CD4-positive, alpha-beta T cell treated with Interleukin-15 for 1 hour (primary cell): ENCODE measurements at regions not wholly inside any gene's neighbourhood (a gene's known extent, or its start where the extent isn't known, plus 50 kb on each side); places are given as distances from the start of the nearest gene placed in this dataset.

ENCODE experiments used
- DNase-seq: peaks from one replicate; pipeline ENCODE4 v3.0.0-alpha.2; 2020

GRCh38 chr12:98408681-98409080 is 106.7 kb upstream of the TMPO start:
- no peak for DNase-seq

- no peak for DNase-seq
Measured at GRCh38 chr12:98409548-98409947, 105.8 kb upstream of the TMPO start.

GRCh38 chr12:98410356-98410755 is 105.0 kb upstream of the TMPO start:
- no peak for DNase-seq

GRCh38 chr12:98416845-98417244 is 98.5 kb upstream of the TMPO start:
- no peak for DNase-seq

- DNase-seq, result no peak
Measured at GRCh38 chr12:98417266-98417665, 98.1 kb upstream of the TMPO start.

- DNase-seq, result no peak
Measured at GRCh38 chr12:98418357-98419075, 96.9 kb upstream of the TMPO start.

GRCh38 chr12:98419081-98419794 is 96.2 kb upstream of the TMPO start:
- DNase-seq, result no peak

- no peak for DNase-seq
Measured at GRCh38 chr12:98419795-98420404, 95.5 kb upstream of the TMPO start.

- DNase-seq, result no peak
Measured at GRCh38 chr12:98420461-98420860, 94.9 kb upstream of the TMPO start.

- no peak for DNase-seq
Measured at GRCh38 chr12:98421316-98421715, 94.1 kb upstream of the TMPO start.

GRCh38 chr12:98422359-98422758 is 93.0 kb upstream of the TMPO start:
- DNase-seq, result no peak

GRCh38 chr12:98422812-98423211 is 92.6 kb upstream of the TMPO start:
- DNase-seq, result no peak

- no peak for DNase-seq
Measured at GRCh38 chr12:98423963-98424362, 91.4 kb upstream of the TMPO start.

- DNase-seq, result peak; percentile 54
Measured at GRCh38 chr12:98424726-98425401, 90.5 kb upstream of the TMPO start.

GRCh38 chr12:98425859-98426258 is 89.5 kb upstream of the TMPO start:
- no peak for DNase-seq

- no peak for DNase-seq
Measured at GRCh38 chr12:98431089-98431488, 84.3 kb upstream of the TMPO start.

- DNase-seq, result no peak
Measured at GRCh38 chr12:98437166-98437565, 78.2 kb upstream of the TMPO start.

GRCh38 chr12:98437806-98438595 is 77.4 kb upstream of the TMPO start:
- DNase-seq, result no peak

GRCh38 chr12:98438656-98439230 is 76.6 kb upstream of the TMPO start:
- DNase-seq, result no peak

GRCh38 chr12:98439471-98439951 is 75.9 kb upstream of the TMPO start:
- no peak for DNase-seq

- peak; percentile 76 for DNase-seq
Measured at GRCh38 chr12:98439981-98440581, 75.3 kb upstream of the TMPO start.

- no peak for DNase-seq
Measured at GRCh38 chr12:98446060-98446459, 69.3 kb upstream of the TMPO start.
